GM21825 (cell line): ENCODE measurements at regions not wholly inside any gene's neighbourhood (a gene's known extent, or its start where the extent isn't known, plus 50 kb on each side); places are given as distances from the start of the nearest gene placed in this dataset.
"Not testable (repeated sequence)": the region's sequence is repeated elsewhere in the genome, so short reads cannot be mapped to it uniquely, and the experiment has no call there.

ENCODE experiments used
- ATAC-seq: cut with Tn5 transposase; IDR thresholded peaks from one replicate; pipeline ENCODE4 v1.9.1; 2021; ENCODE audit warnings: mild to moderate bottlenecking, moderate library complexity; ENCODE audit not compliant: unreplicated experiment

- ATAC-seq, result no peak
Observed at GRCh38 chr13:79998381-79998880, 342.5 kb downstream of the SPRY2 start.

DNA sequence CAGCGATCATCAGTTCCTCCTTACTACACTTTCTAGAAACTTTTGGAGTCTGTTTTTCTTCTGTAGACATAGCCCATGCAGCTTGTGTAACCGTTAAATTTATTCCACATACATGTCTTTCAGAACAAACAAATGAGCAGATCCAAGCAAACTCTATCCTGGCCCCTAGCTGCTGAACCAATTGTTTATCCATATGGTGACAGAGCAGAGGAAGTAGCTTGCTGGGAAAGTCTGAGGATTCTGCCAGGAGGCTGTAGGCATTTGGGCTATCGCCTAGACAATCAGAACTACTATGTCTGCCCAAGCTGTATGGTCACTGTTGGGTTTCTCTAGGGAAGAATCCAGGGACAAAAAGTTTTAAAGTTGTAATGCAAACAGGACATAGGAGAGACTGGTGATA, 343.7 kb downstream of the SPRY2 start:
- ATAC-seq, result no peak

DNA sequence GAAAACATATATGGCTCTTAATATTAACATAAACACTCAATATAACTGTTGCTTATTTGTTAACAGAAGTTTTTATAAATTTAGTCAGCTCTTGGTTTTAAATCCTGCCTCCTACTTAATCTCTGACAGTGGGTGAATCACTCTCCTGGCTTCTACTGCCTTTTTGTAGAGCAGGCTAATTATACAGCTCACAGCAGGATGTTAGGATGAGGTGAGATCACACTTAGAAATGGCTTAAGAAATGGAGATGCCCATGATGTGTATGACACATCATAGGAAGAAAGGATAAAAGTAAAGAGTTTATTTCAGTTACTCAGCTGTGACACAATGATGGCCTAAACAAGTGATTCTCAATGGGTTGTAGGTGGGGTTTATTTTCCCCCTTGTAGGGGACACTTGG, 345.6 kb downstream of the SPRY2 start:
- ATAC-seq, result no peak

GRCh38 chr13:79992111-79992510, 348.8 kb downstream of the SPRY2 start:
- ATAC-seq, result no peak

DNA sequence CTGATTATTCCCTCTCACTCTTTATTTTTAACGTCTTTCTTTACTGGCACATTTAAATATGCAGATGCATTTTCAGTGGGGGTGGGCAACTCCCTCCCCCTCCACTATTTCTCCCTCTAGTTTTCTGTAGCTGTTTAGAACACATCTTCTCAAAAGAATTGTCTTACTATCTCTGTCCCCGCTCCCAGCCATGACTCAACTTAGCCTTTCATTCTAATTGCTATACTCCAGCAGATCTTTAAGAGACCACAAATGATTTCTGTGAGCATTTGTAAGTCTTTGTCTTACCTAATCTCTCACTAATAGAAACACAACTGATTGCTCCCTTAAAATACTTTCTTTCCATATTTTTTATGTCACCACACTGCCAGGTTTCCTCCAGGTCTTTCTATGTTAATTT, 350.9 kb downstream of the SPRY2 start:
- no peak for ATAC-seq

GRCh38 chr13:79989217-79989661, 351.7 kb downstream of the SPRY2 start:
- no peak for ATAC-seq

GRCh38 chr13:79988573-79988972, 352.4 kb downstream of the SPRY2 start:
- no peak for ATAC-seq

GRCh38 chr13:79987761-79988160, 353.2 kb downstream of the SPRY2 start:
- no peak for ATAC-seq

DNA sequence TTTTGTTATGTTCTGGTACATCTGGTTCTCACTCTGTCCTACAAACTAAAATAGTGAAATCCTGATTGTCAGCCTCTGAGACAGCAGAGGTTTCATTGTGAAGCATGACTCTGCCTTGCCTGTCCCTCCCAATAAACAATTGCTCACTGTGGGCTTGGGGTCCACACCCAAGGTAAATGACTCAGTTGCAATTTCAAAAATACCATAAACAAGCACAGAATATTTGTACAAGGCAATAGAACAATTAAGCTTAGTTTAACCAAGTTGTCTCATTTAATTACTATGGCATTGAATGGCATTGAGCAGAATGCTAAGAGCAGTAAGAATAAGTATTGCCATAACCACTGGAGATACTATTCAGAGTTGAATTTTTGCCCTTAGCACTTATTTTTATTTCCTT, 353.6 kb downstream of the SPRY2 start:
- no peak for ATAC-seq

GRCh38 chr13:79986890-79987289, 354.0 kb downstream of the SPRY2 start:
- ATAC-seq, result no peak

DNA sequence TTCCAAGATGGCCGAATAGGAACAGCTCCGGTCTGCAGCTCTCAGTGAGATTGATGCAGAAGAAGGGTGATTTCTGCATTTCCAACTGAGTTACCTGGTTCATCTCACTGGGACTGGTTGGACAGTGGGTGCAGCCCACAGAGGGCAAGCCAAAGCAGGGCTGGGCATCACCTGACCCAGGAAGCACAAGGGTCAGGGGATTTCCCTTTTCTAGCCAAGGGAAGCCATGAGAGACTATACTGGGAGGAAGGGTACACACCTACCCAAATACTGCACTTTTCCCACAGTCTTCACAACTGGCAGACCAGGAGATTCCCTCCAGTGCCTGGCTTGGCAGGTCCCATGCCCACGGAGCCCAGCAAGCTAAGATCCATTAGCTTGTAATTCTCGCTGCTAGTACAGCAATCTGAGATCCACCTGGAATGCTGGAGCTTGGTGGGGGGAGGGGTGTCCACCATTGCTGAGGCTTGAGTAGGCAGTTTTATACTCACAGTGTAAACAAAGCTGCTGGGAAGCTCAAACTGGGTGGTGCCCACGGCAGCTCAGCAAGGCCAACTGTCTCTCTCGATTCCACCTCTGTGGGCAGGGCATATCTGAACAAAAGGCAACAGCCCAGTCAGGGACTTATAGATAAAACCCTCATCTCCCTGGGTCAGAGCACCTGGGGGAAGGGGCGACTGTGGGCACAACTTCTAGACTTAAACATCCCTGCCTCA, 365.8 kb downstream of the SPRY2 start:
- ATAC-seq, result not testable (repeated sequence)

DNA sequence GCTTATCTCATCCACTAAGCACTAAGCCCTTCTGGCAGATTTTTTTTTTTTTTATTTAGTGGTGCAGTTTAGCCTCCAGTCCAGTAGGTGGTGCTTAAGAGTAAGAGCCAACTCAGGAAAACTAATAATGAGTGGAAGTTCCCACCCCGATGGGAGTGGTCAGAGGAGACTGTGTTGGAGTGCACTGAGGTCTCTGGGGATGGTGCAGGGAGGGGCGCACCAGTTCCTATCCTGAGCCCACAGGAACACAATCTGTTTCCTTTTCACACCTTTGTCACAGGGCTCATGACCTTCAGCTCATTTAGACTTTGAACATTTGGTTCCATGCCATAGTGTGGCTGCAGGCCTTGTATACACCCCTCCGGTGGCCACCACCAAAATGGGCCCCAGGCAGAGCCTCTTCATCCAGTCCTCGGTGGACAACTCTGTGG, 367.4 kb downstream of the SPRY2 start:
- peak; percentile 86 for ATAC-seq

GRCh38 chr13:79972066-79972569, 368.8 kb downstream of the SPRY2 start:
- no peak for ATAC-seq

DNA sequence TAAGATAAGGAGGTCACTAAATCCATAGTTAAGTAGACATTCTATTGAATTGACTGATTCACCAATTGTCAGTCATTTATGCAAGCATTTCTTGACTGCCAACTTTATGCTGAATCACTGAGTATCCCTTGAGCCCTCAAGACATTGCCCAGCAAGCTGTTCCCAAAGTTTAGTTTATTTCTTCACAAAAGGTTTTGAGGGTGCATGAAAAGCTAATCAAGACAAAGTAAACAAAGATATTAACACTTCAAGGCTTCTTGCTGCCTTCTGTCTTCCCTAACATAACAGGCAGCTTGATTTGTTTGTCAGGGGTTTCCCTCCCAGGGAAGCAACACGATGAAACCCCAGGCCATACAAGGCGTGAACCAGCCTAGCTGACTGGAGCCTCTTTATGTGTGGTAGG, 374.4 kb downstream of the SPRY2 start:
- ATAC-seq, result no peak

DNA sequence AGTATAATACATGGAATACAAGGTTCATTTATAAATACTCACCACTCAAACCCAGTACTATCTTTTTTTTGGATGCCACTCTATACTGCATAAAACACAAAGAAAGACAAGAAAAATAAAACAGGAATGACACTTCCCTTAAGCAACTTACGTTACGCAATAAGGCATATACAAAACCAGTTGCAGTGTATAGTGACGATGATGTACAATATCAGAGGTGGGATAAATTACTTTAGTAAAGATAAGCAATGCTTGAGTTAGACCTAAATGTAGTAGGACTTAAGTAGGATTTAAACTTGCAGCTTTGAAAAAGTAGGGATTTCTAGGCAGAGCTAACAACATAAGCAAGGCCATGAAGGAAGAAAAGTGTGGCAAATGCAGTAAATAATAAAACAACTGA, 374.9 kb downstream of the SPRY2 start:
- no peak for ATAC-seq

GRCh38 chr13:79946556-79946955, 394.4 kb downstream of the SPRY2 start:
- no peak for ATAC-seq

DNA sequence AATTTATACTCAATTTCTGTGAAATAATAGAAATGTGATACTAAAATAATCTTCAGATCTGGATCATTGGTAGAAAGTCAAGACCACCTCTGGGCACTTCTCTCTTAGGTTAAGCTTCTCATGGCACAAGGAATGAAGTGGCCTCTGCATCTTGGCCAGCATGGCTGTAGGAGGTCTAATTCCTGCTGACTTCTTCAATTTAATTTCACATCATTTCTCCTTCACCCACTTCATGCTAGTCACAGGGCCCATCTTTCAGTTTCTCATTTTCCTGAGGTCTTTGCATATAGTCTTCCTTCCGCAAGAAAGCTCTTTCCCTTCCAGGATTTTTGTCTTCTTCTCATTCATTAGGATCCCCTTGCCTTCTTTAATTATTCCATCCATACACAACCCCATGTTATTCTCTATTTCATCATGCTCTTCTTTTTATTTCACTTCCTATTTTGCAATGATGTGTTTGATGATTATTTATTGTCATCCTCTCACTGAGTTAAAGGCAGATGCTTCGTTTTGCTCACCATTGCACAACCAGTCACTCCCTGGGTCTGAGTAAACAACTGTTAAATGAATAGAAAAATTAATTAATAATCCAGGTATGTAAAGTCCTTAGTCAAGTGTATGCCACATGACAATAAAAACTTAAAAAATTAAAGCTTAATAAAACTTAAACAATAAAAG, 397.4 kb downstream of the SPRY2 start:
- no peak for ATAC-seq

GRCh38 chr13:79941752-79942151, 399.2 kb downstream of the SPRY2 start:
- no peak for ATAC-seq

DNA sequence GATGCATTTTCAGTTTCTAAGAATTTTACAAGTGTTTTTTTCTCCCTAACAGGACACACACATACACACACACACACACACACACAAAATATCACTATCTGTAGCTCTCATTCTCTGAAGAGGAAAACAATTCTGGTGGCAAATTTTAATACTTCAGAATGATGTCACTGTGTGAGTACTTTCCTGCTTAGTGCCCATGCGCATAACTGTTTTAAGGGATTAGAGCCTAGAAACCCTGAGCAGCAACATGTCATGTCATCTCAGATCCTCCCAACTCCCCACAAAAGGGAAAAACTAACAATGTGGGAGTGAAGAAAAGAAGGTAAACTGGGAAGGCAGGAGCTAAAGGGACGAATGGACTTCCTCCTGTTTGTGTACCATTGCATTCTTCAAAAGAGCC, 401.2 kb downstream of the SPRY2 start:
- no peak for ATAC-seq

GRCh38 chr13:79937771-79938216, 403.1 kb downstream of the SPRY2 start:
- ATAC-seq, result no peak

DNA sequence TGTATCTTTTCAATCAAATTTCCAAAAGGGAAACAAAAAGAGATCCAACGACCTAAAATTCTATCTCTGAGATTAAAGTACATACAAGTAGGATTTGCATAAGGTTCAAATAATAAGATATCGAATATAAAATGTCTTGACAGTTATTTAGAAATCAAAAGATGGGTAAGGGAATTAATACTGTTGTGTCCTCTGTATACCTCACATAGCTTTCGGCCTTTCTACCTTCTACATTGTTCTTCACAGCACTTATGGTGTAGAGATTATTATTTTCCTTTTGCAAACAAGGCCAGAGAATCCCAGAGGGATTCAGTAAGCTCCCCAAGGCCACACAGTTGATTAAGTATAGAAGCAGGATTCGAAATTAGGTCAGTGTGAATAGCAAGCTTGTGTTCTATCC, 403.6 kb downstream of the SPRY2 start:
- ATAC-seq, result no peak
